Right kidney (tissue), 1 donor: ENCODE measurements at regions not wholly inside any gene's neighbourhood (a gene's known extent, or its start where the extent isn't known, plus 50 kb on each side); places are given as distances from the start of the nearest gene placed in this dataset.

Source experiments
- DNase-seq: peaks from one replicate; pipeline ENCODE4 v3.0.0-alpha.2; 2016

DNA sequence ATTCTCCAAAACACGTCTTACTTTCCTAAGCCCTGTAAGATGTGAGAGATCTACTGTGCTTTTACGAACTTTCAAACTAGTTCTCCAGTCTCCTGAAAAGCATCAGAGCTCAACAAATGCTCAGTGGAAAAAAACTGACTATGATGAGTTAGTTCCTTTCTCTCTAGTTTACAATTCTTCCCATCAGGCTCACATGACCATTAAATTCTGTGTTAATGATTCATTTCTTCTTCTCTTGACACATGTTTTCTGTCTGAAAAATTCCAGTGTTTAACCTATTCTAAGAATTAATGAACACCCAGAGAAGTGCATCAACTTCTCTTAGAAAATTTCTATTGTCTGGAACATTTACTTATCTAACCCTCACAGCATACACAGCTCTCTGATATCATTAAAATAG lies 844.3 kb downstream of the SI start:
- no peak for DNase-seq

DNA sequence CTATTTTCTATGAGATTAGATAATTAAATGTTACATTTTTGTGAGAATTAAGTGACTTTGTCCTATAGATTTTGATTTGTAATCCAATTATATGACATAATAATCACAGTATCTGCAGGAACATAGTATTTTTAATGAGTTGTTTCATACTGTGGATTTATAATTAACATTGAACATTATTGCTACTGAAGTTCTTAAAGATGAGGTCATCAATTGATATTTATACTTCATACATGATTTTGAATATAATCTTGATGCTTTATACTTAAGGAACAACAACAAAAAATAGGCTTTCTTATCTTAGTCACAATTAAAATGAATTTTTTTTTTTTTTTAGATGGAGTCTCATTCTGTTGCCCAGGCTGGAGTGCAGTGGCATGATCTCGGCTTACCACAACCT lies 846.6 kb downstream of the SI start:
- no peak for DNase-seq

DNA sequence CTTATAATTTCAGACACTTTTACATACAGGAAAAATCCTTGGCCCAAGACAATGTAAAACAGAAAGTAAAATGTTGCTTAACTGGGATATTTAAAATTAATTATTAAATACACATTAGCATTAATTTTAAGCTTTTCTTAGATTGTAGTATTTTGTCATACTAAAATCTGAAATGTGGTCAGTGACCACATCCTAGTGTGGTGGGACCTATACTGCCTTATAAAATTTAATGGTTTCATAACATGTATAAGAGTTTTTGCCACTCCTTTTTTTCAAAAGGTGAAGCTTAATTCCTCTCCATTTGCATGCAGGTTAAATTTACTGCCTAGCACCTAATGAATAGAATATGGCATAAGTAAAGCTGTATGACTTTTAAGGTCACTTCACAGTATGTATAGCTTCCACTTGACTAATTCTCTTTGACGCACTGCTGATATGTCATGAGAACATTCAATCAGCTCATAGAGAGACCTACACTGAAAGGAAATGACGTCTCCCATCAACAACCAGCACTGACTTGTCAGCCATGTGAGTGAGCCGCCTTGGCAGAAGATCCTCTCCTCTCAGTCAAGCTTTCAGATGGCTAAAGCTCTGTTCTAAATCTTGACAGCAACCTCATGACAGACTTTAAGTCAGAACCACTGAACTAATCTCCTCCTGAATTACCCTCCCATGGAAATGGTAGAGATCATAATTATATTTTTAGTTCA lies 847.8 kb downstream of the SI start:
- DNase-seq, result no peak

DNA sequence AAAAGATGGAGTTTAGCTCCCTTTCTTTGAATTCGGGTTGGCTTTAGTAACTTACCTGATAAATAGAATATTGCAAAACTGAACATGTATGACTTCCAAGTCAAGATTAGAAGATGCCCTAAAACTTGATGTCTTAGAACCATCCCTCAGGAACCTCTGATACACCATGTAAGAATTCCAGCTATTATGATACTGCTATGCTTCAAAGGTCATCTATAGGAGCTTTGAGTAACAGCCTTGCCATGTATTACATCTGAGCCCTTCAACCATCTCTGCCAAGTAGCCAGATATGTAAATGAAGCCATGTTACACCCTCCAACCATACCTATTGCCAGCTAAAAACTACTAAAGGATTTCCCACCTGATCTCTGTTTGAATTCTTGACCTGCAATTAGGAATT lies 854.2 kb downstream of the SI start:
- no peak for DNase-seq

DNA sequence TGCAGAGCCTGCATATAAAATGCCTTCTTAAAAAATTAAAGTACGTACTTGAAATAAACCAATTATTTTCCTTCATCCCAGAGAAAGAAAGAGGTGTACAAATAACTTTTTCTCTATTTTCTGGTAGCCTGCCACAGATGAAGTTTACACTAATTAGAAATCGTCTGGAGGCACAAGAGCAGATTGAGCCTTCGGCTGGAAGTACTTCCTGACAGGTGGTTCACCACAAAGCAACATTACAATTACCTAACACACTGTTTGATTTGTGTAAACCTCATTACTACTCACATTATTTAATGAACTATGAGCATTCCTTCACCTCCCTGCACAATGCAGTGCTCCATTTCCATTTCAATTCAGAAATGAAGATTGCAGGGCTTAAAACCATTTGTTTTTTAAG lies 856.1 kb downstream of the SI start:
- DNase-seq, result no peak

DNA sequence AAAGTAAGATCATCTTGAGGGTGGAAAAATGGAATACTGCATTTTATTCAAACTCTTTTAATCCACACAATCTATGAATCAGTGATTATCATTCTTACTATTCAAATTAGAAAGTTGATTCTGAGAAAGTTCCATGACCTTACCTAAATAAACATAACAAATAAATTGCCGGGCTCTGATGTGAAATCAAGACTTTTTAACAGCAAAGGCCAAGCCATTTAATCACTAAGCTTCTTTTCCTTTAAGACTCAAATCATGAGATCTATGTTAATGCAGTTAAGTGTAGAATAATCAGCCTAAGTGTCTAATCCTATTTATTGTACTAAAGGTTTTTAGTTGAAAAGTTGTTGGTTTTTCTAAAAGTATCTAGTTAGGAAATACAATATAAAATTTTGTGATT lies 857.0 kb downstream of the SI start:
- DNase-seq, result no peak

DNA sequence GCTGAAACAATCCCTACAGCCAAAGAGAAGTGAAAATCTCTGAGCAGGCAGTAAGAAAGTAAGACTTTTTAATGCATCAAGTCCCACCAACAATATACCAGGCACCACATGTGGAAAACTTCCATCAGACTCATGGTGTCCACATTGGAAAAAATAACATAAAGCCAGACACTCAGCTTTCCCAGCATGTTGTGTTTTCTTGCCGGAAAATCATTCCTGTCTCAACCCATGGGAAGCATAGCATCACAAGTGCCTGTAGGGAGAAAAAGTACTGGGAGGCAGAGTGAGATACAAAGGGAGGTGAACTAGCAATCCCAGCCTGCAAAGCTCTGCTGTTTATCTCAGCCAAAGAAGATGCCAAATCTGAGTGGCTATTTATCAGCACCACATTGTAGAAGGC lies 868.9 kb downstream of the SI start:
- no peak for DNase-seq

DNA sequence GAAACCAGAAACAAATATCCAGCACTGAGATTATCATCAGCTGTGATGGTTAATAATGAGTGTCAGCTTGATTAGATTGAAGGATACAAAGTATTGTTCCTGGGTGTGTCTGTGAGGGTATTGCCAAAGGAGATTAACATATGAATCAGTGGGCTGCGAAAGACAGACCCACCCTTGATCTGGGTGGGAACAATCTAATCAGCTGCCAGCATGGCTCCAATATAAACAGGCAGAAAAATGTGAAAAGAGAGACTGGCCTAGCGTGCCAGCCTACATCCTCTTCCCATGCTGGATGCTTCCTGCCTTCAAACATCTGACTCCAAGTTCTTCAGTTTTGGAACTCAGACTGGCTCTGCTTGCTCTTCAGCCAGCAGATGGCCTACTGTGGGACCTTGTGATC lies 869.5 kb downstream of the SI start:
- DNase-seq, result no peak

DNA sequence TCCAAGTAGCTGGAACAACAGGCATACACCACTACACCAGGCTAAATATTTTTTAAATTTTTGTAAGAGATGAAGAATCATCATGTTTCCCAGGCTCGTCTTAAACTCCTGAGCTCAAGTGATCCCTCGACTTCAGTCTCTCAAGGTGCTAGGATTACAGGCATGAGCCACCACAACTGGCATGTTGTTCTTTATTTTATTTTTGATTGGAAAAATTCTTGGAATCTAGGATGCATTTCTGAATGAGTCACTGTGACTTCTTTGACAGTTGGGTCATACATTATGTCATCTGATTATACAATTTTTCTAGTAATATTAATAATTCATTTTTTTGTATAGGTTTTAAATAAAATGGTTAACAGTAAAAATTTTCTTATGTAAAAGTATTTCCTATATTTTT lies 870.2 kb downstream of the SI start:
- DNase-seq, result no peak

DNA sequence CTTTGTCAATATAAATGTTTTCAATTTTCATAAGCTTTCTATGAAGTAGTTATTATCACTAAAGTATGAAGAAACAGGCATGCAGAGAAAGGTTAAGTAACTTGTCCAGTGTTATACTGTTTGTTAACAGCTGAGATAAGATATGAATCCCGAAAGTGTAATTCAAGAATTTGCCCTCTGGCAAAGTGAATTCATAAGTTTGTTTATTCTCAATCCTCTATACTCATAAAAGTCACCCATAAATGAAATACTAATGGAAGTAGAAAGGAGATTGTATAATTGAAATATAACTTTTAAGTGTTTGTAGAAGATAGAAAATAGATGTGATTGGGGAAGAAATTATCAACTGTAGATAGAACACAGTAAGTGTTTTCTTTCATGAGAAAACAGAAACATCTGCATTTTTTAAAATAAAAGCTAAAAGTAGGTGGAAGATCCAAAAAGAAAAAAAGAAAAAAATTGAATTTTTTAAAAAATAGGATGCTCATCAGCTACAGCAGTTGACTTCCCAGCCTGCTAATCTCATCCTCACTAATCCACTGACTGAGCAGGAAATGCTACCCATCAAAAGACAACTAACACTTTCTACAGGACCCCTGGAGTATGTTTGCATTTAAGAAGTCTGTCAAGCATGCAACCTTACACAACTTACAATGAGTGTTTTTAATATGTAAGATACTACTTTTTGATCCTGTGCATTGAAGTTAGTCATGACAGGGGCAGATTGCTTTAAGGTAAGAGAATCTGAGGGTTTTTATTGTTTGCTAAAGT lies 878.1 kb downstream of the SI start:
- DNase-seq, result no peak

DNA sequence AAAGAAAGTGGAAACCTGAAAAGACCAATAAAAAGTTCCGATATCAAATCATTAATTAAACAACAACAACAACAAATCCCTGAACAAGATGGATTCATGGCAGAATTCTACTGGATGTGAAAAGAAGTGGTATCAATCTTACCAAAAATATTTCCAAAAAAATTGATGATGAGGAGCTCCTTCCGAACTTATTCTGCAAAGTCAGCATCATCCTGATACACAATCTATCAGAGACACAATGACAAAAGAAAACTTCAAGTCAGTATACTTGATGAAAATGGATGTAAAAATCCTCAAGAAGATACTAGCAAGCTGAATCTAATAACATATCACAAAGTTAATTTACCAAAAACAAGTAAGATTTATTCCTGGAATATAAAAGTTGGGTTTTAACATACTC lies 881.8 kb downstream of the SI start:
- DNase-seq, result no peak

DNA sequence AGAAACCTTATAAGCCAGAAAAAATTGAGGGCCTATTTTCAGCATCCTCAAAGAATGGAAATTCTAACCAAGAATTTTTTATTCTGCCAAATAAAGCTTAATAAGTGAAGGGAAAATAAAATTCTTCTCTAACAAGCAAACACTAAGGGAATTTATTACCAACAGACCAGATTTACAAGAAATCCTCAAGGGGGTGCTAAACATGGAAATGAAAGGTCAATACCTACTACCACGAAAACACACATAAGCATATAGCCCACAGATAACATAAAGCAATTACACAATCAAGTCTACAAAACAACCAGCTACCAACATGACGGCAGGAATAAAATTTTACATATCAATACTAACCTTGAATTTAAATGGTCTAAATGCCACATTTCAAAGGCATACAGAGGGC lies 883.5 kb downstream of the SI start:
- DNase-seq, result no peak

DNA sequence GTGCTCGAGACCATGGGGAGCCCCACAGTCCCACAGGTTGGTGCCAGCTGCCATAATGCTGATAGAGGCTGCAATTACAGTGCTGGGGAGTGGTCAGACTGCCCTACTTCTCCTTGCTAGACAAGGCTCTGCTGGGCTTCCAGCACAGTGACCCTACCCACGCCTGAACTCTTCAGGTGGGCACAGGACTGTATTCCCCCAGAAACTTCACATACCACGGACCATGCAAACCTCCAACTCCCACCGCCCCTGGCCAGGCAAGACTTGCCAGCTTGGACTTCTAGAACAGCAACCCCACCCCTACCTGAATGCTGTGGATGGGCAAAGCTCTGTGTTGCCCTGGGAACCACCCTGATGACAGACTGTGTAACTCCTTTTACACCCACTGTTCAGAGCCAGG lies 885.3 kb downstream of the SI start:
- DNase-seq, result no peak

DNA sequence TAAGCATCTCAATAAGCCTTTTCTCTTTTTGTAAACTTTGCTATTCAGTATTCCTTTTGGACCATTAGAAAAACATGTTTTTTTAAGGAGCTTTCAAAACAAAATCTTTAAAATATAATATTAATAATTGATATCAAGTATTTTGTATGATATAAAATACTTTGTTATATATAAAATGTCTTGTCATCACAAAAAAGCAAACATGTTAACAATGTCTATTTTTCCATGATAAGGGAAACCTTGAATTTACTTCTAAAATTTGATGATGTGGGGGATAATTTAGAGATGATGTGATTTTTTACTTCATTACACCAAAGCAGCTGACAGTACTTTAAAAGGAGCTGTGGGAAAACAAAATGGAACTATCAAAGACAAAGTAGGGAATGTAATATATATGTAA lies 887.7 kb downstream of the SI start:
- DNase-seq, result no peak

DNA sequence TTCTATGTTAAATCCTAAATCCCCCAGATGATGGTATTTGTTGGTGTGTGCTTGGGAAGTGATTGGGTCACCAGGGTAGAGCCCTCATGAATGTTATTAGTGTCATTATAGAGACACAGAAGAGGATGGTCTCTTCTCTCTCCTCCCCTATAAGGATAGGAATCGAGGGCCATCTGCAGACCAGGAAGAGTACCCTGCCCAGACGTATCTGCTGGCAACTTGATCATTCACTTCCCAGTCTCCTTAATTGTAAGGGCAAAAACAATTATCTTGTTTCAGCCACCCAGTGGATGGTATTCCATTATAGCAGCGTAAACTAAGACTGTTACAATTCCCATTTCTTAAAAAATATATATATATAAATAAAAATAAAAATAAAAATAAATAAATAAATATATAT lies 892.2 kb downstream of the SI start:
- DNase-seq, result no peak

DNA sequence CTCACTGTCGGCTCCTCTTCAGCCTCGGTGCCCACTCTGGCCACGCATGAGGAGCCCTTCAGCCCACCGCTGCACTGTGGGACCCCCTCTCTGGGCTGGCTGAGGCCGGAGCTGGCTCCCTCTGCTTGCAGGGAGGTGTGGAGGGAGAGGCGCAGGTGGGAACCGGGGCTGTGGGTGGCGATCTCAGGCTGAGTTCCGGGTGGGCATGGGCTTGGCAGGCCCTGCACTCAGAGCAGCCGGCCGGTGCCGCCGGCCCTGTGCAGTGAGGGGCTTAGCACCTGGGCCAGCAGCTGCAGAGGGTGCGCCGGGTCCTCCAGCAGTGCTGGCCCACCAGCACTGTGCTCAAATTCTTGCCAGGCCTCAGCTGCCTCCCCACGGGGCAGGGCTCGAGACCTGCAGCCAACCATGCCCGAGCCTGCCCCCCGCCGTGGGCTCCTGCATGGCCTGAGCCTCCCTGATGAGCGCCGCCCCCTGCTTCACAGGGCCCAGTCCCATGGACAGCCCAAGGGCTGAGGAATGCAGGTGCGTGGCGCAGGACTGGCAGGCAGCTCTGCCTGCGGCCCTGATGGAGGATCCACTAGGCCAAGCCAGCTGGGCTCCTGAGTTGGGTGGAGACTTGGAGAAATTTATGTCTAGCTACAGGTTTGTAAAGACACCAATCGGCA lies 899.1 kb downstream of the SI start:
- DNase-seq, result no peak

DNA sequence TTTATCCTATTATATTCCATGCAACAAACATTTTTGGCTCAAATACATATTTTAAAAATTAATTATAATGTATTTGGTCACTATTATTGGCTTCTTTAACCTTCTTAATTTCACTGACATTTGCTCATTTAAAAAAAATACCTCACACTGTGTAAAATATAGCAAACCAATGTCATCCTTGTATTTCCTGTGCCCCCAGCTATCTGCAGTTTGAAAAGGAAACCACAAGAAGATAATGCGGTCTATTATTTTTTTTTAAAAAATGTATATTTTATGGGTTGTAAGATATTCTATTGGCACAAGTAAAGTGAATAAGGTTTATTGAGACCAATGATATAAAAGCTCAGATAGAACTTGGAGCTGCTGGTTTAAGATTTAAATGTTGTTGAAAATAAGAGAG lies 904.2 kb downstream of the SI start:
- no peak for DNase-seq

DNA sequence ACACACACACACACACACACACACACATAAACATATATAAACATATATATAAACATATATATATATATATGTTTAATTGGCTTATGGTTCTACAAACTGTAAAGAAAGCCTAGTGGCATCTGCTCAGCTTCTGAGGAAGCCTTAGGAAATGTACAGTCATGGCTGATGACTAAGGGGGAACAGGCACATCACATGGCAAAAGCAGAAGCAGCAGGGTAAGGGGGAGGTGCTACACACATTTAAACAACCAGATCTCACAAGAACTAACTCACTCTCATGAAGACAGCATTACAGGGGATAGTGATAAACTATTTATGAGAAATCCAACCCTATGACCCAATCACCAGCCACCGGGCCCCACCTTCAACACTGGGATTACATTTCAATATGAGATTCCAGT lies 922.9 kb downstream of the SI start:
- DNase-seq, result no peak

DNA sequence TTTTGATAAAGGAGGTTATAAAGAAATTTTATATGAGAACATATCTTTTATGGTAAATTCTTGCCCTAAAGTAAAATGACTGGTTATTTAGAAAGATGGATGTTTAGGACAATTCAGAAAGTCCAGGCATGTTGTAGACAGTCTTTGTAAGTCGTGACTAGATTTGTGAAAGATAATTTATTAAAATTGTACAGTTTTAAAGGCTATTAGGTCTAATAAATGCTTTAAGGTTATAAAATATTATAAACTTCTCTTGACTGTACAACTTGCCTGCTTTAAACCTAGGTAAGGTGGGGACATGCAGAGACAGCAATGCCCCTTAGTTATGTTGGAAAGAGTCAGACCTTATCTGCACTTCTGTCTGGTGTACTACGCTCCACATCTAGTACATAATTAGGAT lies 933.5 kb downstream of the SI start:
- no peak for DNase-seq

DNA sequence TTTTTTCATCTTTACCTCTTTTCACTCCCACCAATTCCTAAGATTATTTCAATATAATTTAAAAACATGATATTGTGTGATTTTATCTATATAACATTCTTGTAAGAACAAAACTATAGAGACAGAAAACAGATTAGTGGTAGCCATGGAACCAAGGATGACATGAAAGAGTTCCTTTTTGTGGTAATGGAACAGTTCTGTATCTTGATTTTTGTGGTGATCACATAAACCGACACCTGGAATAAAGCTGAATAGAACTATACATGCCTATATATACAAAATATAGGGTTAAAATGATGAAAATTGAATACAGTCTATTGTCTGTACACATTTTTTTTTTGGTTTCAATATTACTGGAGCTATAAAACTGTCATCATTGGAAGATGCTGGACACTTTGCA lies 945.4 kb downstream of the SI start:
- no peak for DNase-seq

DNA sequence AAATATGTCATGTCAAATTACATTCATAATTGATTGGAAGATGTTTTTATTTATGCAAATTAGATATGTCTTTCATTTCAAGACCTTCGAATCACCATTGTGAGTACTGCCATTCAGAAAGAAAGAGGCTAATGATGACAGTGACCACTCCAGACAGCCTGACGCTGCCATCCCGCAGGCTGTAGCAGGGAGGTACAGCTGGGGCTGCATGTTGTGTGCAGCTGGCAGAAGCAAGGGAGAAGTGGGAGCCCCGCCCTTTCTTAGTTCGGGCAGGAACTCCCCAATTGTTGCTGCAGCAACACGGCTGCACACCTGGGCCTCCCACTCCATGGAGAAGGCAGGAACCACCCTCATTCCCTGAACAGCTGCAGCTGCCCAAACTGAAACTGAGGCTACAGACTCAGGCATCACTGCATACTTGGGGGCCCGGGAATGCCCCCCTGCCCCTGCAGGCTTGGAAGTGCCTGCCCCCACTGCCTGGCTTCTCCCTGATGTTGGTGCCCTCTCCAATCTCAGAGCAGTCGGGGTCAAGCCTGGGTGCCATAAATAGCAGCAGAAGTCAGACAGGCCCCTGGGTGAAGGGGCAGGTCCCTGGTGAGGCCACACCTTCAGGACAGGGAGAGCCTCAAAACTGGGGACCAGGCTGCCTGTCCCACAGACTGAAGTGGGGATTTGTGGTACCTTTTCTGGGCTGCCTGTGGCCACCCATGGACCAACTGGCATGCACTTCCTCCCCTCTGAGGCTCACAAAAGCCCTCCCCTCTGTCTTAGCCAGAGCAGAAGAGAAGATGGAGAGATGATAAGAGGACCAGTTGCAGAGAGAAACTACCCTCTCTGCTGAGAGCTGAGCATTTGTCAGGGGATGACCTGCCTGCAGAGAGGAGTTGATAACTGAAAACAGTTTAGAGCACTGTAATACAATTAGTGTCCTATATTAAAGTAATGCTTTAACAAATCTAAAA lies 964.6 kb downstream of the SI start:
- DNase-seq, result no peak

DNA sequence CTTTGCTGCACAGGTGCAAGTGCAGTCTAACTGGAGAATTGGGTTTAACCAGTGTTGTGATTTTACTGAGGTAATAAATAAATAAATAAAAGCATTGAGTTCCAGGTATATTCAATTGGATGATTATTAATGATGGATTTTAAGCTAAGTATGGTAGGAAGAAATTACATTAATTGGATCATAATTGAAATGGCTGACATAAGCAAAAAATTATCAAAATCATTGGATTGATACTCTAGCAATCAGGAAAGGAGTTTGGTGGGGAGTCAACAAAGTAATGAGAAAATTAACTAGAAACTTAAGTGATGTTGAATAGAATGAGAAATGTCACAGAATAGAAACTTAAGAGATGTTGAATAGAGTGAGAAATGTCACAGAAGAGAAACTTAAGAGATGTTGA lies 981.9 kb downstream of the SI start:
- no peak for DNase-seq

DNA sequence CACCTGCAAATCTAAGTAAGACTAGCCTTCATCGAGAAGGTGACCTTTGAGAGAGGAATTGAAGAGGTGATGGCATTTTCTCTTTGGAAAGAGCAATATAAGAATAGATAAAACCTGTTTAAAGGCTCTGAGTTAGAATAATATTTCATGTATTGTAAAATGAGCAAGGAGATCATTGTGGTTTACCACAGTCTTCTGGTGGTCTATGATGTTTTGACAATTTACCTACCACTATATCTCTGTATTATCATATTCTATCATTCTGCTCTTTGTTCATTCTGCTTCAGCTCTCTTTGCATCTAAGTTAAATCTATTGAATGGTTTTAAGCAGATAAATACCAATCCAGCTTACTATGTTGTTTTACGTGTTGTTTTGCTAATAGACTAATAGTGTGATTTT lies 982.3 kb downstream of the SI start:
- DNase-seq, result no peak
